Upper lobe of right lung (tissue), 1 donor: ENCODE measurements at regions not wholly inside any gene's neighbourhood (a gene's known extent, or its start where the extent isn't known, plus 50 kb on each side); places are given as distances from the start of the nearest gene placed in this dataset.

Experiments used
- ATAC-seq: fragments of 200-7000 bp; cut with Tn5 transposase; one replicate; pipeline ENCODE4 v1.9.1; 2020; ENCODE audit warnings: mild to moderate bottlenecking, moderate library complexity
- DNase-seq: peaks from one replicate; pipeline ENCODE4 v3.0.0-alpha.2; 2020
- H3K27ac ChIP-seq: fragments of 200-600 bp; one replicate; pipeline ENCODE4 v1.8.0; 2022
- H3K27me3 ChIP-seq: fragments of 200-600 bp; one replicate; pipeline ENCODE4 v1.8.0; 2022; ENCODE audit warnings: mild to moderate bottlenecking
- H3K36me3 ChIP-seq: fragments of 200-600 bp; one replicate; pipeline ENCODE4 v1.8.0; 2022
- H3K4me1 ChIP-seq: fragments of 200-600 bp; one replicate; pipeline ENCODE4 v1.8.0; 2022
- H3K4me3 ChIP-seq: fragments of 200-600 bp; one replicate; pipeline ENCODE4 v1.8.0; 2022; ENCODE audit warnings: mild to moderate bottlenecking
- H3K9me3 ChIP-seq: fragments of 200-600 bp; one replicate; pipeline ENCODE4 v1.8.0; 2022
- CTCF ChIP-seq: fragments of 200-600 bp; IDR thresholded peaks from one replicate; pipeline ENCODE4 v1.8.0; 2022; ENCODE audit warnings: antibody characterized with exemption
- intact Hi-C: fragments of 100-400 bp; cut with DNase I; formaldehyde crosslinking; loops from one replicate; pipeline ENCODE4 v1.11.0; 2022
- donor health status: DM: no; HTN: yes; CAD: no; lungs with severe emphysema.

- DNase-seq (no peak), ATAC-seq (no peak)
- no peaks in the 10 kb centered on the region for H3K36me3 ChIP-seq
- no peaks in the 10 kb centered on the region for H3K27me3 ChIP-seq
- no peak overlapping the region for H3K4me3 ChIP-seq
- H3K9me3 ChIP-seq = no peaks in the 10 kb centered on the region
- no peaks in the 10 kb centered on the region for H3K4me1 ChIP-seq
- no peak for TF ChIP-seq CTCF
- H3K27ac ChIP-seq = no peak overlapping the region
- intact Hi-C loops = no loop called here
Observed at GRCh38 chr21:22319435-22319834, 1321.2 kb downstream of the NCAM2 start.

- no peak for ATAC-seq
- Histone ChIP-seq H3K9me3 (peaks cover under 1% of the 10 kb centered on the region), H3K4me3 (no peak overlapping the region), H3K36me3 (no peaks in the 10 kb centered on the region), H3K4me1 (no peaks in the 10 kb centered on the region), H3K27ac (no peak overlapping the region), H3K27me3 (no peaks in the 10 kb centered on the region)
- intact Hi-C loops = no loop called here
- DNase-seq = no peak
- TF ChIP-seq CTCF = no peak
Observed at GRCh38 chr21:22342889-22343288, 1344.7 kb downstream of the NCAM2 start.

DNA sequence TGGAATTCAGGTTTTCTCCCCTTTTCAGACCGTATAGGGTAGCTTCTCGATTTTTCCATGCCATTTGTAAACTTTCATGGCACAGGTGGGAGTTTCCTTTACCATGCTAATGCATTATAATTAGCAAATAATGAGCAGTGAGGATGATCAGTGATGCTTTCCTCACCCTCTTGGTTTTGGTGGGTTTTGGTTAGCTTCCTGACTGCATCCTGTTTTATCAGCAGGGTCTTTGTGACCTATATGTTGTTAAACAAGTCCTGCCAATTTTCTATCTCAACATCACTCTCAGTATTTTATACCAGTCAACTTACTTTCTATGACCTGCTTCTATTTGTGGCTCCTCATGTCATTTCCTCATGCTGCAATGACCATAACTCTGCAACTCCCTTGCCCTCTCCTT, 1345.1 kb downstream of the NCAM2 start:
- H3K4me1 ChIP-seq = no peaks in the 10 kb centered on the region
- no peaks in the 10 kb centered on the region for H3K27me3 ChIP-seq
- TF ChIP-seq CTCF = no peak
- DNase-seq = no peak
- H3K9me3 ChIP-seq = no peaks in the 10 kb centered on the region
- H3K4me3 ChIP-seq = no peak overlapping the region
- H3K36me3 ChIP-seq = no peaks in the 10 kb centered on the region
- intact Hi-C loops = no loop called here
- no peak overlapping the region for H3K27ac ChIP-seq
- no peak for ATAC-seq

DNA sequence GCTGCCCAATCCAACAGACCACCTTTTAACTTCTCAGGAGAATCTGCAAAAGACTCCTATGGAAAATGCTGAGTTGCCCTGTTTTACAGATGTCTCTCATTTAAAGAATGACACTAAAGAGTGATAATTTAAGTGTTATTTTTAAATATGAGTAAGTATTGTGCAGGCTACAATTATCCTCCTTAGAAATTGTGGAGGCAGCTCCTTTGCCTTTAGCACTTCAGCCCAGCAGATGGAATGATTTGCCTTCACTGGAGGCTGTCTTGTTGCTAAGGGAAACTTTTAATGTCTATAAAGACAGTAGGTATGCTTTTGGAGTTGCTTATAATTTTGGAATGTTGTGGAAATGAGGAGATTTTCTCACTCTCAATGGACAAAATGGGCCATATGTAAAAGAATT, 1345.5 kb downstream of the NCAM2 start:
- Histone ChIP-seq H3K9me3 (no peaks in the 10 kb centered on the region), H3K27ac (no peak overlapping the region), H3K4me3 (no peak overlapping the region), H3K27me3 (no peaks in the 10 kb centered on the region), H3K4me1 (no peaks in the 10 kb centered on the region), H3K36me3 (no peaks in the 10 kb centered on the region)
- ATAC-seq (no peak), DNase-seq (no peak)
- TF ChIP-seq CTCF = no peak
- intact Hi-C loops = no loop called here

DNA sequence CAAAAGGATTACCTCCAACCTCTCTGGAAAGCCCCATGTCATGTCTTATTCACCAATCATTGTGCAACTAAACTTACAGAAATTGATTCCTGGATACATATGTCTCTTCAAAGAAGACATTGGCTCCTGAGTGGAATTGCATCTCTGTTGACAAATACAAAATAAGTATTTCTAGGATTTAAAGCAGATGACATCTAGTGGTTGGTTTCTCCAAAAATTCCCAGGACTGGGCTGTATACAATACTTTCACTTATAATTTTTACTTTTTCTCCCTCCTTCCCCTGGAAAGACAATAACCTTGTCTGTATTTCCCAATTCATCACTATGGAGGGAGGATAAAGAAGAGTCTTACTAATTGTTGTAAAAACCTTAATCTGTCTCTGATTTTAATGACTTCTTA, 1347.4 kb downstream of the NCAM2 start:
- Histone ChIP-seq H3K4me1 (no peaks in the 10 kb centered on the region), H3K27ac (no peak overlapping the region), H3K9me3 (no peaks in the 10 kb centered on the region), H3K36me3 (no peaks in the 10 kb centered on the region), H3K4me3 (no peak overlapping the region), H3K27me3 (no peaks in the 10 kb centered on the region)
- TF ChIP-seq CTCF = no peak
- DNase-seq (no peak), ATAC-seq (no peak)
- intact Hi-C loops = no loop called here

GRCh38 chr21:22346576-22346975, 1348.4 kb downstream of the NCAM2 start:
- Histone ChIP-seq H3K36me3 (no peaks in the 10 kb centered on the region), H3K4me3 (no peak overlapping the region), H3K27me3 (no peaks in the 10 kb centered on the region), H3K9me3 (no peaks in the 10 kb centered on the region), H3K4me1 (no peaks in the 10 kb centered on the region), H3K27ac (no peak overlapping the region)
- ATAC-seq (no peak), DNase-seq (no peak)
- intact Hi-C loops = no loop called here
- no peak for TF ChIP-seq CTCF
